Liver (tissue), 8 donors: ENCODE measurements at regions not wholly inside any gene's neighbourhood (a gene's known extent, or its start where the extent isn't known, plus 50 kb on each side); places are given as distances from the start of the nearest gene placed in this dataset.
A peak's percentile ranks its signal among the peaks of the same experiment; 100 is the strongest.

Source experiments
- DNase-seq: peaks from one replicate; pipeline ENCODE4 v3.0.0-alpha.2; 2017; ENCODE audit warnings: low spot score
- H3K27ac ChIP-seq, 2 donors: one replicate each; pipeline ENCODE4 v1.7.0; 2013; ENCODE audit warnings: inconsistent platforms in 2 of 2, low read length in 2 of 2, control low read depth in 1 of 2, low read depth in 1 of 2, mild to moderate bottlenecking in 1 of 2
- H3K27me3 ChIP-seq, 4 donors: one replicate each; pipeline versions ENCODE4 v1.6.1 to v1.7.0; 2013; ENCODE audit warnings: low read length in 3 of 4, inconsistent platforms in 1 of 4, mild to moderate bottlenecking in 1 of 4, moderate library complexity in 1 of 4; ENCODE audit not compliant: control insufficient read depth in 4 of 4, insufficient read depth in 4 of 4
- H3K36me3 ChIP-seq, 4 donors: one replicate each; pipeline versions ENCODE4 v1.6.1 to v1.7.0; 2013; ENCODE audit warnings: low read length in 3 of 4, mild to moderate bottlenecking in 3 of 4, low read depth in 1 of 4, moderate library complexity in 1 of 4; ENCODE audit not compliant: control insufficient read depth in 4 of 4, insufficient read depth in 3 of 4
- H3K4me1 ChIP-seq, 4 donors: one replicate each; pipeline versions ENCODE4 v1.6.1 to v1.7.0; 2013; ENCODE audit warnings: low read length in 3 of 4, mild to moderate bottlenecking in 3 of 4, moderate library complexity in 1 of 4; ENCODE audit not compliant: control insufficient read depth in 4 of 4, insufficient read depth in 4 of 4
- H3K4me3 ChIP-seq, 3 donors: one replicate each; pipeline versions ENCODE4 v1.6.1 to v1.7.0; 2013; ENCODE audit warnings: low read length in 3 of 3, control low read depth in 1 of 3, low read depth in 1 of 3, mild to moderate bottlenecking in 1 of 3
- H3K9ac ChIP-seq, 2 donors: one replicate each; pipeline ENCODE4 v1.7.0; 2013; ENCODE audit warnings: low read length in 2 of 2, mild to moderate bottlenecking in 2 of 2, moderate library complexity in 2 of 2, control low read depth in 1 of 2, low read depth in 1 of 2
- H3K9me3 ChIP-seq, 4 donors: one replicate each; pipeline versions ENCODE4 v1.6.1 to v1.7.0; 2013; ENCODE audit warnings: low read length in 3 of 4; ENCODE audit not compliant: control insufficient read depth in 4 of 4
- CTCF ChIP-seq: fragments of 150-350 bp; IDR thresholded peaks from 2 replicates; pipeline ENCODE4 v1.5.1; 2017; ENCODE audit warnings: improper control_type of control experiment, low read depth, low read length; ENCODE audit not compliant: missing input control
- EGR1 ChIP-seq, 2 donors: IDR thresholded peaks; 2 replicates each; pipeline ENCODE4 v1.6.1; 2016 to 2018; ENCODE audit warnings: antibody characterized with exemption in 2 of 2, low read depth in 2 of 2
- FOXA1 ChIP-seq: IDR thresholded peaks from 2 replicates; pipeline ENCODE4 v1.6.1; 2016; ENCODE audit warnings: antibody characterized with exemption
- FOXA2 ChIP-seq: IDR thresholded peaks from 2 replicates; pipeline ENCODE4 v1.6.1; 2016; ENCODE audit warnings: antibody characterized with exemption
- GABPA ChIP-seq, 2 donors: IDR thresholded peaks in 1 of 2; conservative IDR thresholded peaks in 1 of 2; 2 replicates each; pipeline ENCODE4 v1.6.1; 2016; ENCODE audit warnings: antibody characterized with exemption in 2 of 2, mild to moderate bottlenecking in 1 of 2, moderate library complexity in 1 of 2
- HNF4A ChIP-seq, 2 donors: conservative IDR thresholded peaks; 2 replicates each; pipeline ENCODE4 v1.6.1; 2016; ENCODE audit warnings: antibody characterized with exemption in 2 of 2, mild to moderate bottlenecking in 2 of 2
- HNF4G ChIP-seq: IDR thresholded peaks from 2 replicates; pipeline ENCODE4 v1.6.1; 2016; ENCODE audit warnings: antibody characterized with exemption
- JUND ChIP-seq, 2 donors: IDR thresholded peaks; 2 replicates each; pipeline ENCODE4 v1.6.1; 2016; ENCODE audit warnings: antibody characterized with exemption in 2 of 2
- NR2F2 ChIP-seq: IDR thresholded peaks from 2 replicates; pipeline ENCODE4 v1.6.1; 2016; ENCODE audit warnings: antibody characterized with exemption
- RAD21 ChIP-seq, 2 donors: IDR thresholded peaks; 2 replicates each; pipeline ENCODE4 v1.6.1; 2016; ENCODE audit warnings: antibody characterized with exemption in 2 of 2, mild to moderate bottlenecking in 2 of 2
- REST ChIP-seq: IDR thresholded peaks from 2 replicates; pipeline ENCODE4 v1.6.1; 2016; ENCODE audit warnings: antibody characterized with exemption, mild to moderate bottlenecking
- RXRA ChIP-seq, 2 donors: IDR thresholded peaks; 2 replicates each; pipeline ENCODE4 v1.6.1; 2017 to 2018; ENCODE audit warnings: antibody characterized with exemption in 2 of 2, mild to moderate bottlenecking in 1 of 2
- SP1 ChIP-seq: IDR thresholded peaks from 2 replicates; pipeline ENCODE4 v1.6.1; 2018; ENCODE audit warnings: antibody characterized with exemption, mild to moderate bottlenecking
- TAF1 ChIP-seq: conservative IDR thresholded peaks from 2 replicates; pipeline ENCODE4 v1.6.1; 2016; ENCODE audit warnings: antibody characterized with exemption, mild to moderate bottlenecking
- YY1 ChIP-seq: IDR thresholded peaks from 2 replicates; pipeline ENCODE4 v1.6.1; 2016; ENCODE audit warnings: antibody characterized with exemption, mild to moderate bottlenecking
- WGBS: extraction: QIAGEN DNeasy Blood & Tissue Kit; methylation state at CpG from one replicate; pipeline ENCODE4 v1.1.7; 2013; 5-methylcytosine and 5-hydroxymethylcytosine counted together
- TF ChIP-seq, protein P1 (sequence below): IDR thresholded peaks from 2 replicates; pipeline ENCODE4 v1.6.1; 2016; ENCODE audit warnings: antibody characterized with exemption
- TF ChIP-seq, protein P2 (sequence below): IDR thresholded peaks from 2 replicates; pipeline ENCODE4 v1.6.1; 2016; ENCODE audit warnings: antibody characterized with exemption
- TF ChIP-seq, protein P3 (sequence below): IDR thresholded peaks from 2 replicates; pipeline ENCODE4 v1.6.1; 2016; ENCODE audit warnings: antibody characterized with exemption
- donor health status: healthy.
- donor health status: healthy.
- donor health status: healthy.
- donor health status: healthy.
- donor health status: healthy.

GRCh38 chr1:168799927-168800605 is 71.1 kb upstream of the DPT start:
- no peaks in the 10 kb centered on the region for H3K27me3 ChIP-seq
- peak overlapping the region; percentile 68 to 81 for H3K27ac ChIP-seq
- TF ChIP-seq, protein P1, sequence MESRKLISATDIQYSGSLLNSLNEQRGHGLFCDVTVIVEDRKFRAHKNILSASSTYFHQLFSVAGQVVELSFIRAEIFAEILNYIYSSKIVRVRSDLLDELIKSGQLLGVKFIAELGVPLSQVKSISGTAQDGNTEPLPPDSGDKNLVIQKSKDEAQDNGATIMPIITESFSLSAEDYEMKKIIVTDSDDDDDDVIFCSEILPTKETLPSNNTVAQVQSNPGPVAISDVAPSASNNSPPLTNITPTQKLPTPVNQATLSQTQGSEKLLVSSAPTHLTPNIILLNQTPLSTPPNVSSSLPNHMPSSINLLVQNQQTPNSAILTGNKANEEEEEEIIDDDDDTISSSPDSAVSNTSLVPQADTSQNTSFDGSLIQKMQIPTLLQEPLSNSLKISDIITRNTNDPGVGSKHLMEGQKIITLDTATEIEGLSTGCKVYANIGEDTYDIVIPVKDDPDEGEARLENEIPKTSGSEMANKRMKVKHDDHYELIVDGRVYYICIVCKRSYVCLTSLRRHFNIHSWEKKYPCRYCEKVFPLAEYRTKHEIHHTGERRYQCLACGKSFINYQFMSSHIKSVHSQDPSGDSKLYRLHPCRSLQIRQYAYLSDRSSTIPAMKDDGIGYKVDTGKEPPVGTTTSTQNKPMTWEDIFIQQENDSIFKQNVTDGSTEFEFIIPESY = peak; percentile 47
- no peak for TF ChIP-seq FOXA1
- TF ChIP-seq TAF1 = no peak
- TF ChIP-seq, protein P2, sequence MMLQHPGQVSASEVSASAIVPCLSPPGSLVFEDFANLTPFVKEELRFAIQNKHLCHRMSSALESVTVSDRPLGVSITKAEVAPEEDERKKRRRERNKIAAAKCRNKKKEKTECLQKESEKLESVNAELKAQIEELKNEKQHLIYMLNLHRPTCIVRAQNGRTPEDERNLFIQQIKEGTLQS = peak; percentile 44
- no peak for TF ChIP-seq NR2F2
- peak in 1 of 2 donors; percentile 10 for TF ChIP-seq GABPA (IDR thresholded peaks at IDR 0.05 in 1 of 2, conservative IDR thresholded peaks at IDR 0.05 in 1 of 2)
- TF ChIP-seq YY1 = peak; percentile 55
- no peak for TF ChIP-seq REST
- TF ChIP-seq CTCF = no peak
- TF ChIP-seq HNF4A (conservative IDR thresholded peaks at IDR 0.05) = peak; percentile 73
- TF ChIP-seq EGR1 (IDR thresholded peaks at IDR 0.05; ENCODE audit: low read depth in 2 of 2) = peak in 1 of 2 donors; percentile 16
- peak; percentile 32 to 59 for TF ChIP-seq RAD21 (IDR thresholded peaks at IDR 0.05)
- TF ChIP-seq, protein P3, sequence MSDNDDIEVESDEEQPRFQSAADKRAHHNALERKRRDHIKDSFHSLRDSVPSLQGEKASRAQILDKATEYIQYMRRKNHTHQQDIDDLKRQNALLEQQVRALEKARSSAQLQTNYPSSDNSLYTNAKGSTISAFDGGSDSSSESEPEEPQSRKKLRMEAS = peak; percentile 31
- peak; percentile 48 to 68 for TF ChIP-seq RXRA (IDR thresholded peaks at IDR 0.05)
- peak; percentile 74 for TF ChIP-seq SP1
- TF ChIP-seq FOXA2 = peak; percentile 38
- peak; percentile 83 to 84 for TF ChIP-seq JUND (IDR thresholded peaks at IDR 0.05)
- TF ChIP-seq HNF4G = no peak
- WGBS = 29% methylated on average over 2 of the region's 2 CpGs
- H3K4me3 ChIP-seq = peak overlapping the region in 1 of 3 donors; percentile 59
- H3K9ac ChIP-seq = no peak overlapping the region
- DNase-seq = no peak
- H3K9me3 ChIP-seq = no peaks in the 10 kb centered on the region
- no peaks in the 10 kb centered on the region for H3K36me3 ChIP-seq
- H3K4me1 ChIP-seq = peaks cover 3 to 32% (median 26%) of the 10 kb centered on the region in 4 donors
